ENCODE measurements at regions not wholly inside any gene's neighbourhood (a gene's known extent, or its start where the extent isn't known, plus 50 kb on each side); places are given as distances from the start of the nearest gene placed in this dataset.
"Not testable (repeated sequence)": the region's sequence is repeated elsewhere in the genome, so short reads cannot be mapped to it uniquely, and the experiment has no call there.

GRCh38 chr4:101417046-101417445 lies 69.7 kb upstream of the PPP3CA start:
- Histone ChIP-seq H2AK5ac (ENCODE audit: low read length) (no peak overlapping the region), H3K4ac (ENCODE audit: low read depth, low read length) (no peak overlapping the region), H2BK120ac (ENCODE audit: low read depth, low read length) (no peak overlapping the region), H3K79me2 (ENCODE audit: control insufficient read depth, insufficient read depth, low read length) (no peaks in the 10 kb centered on the region), H3K27me3 (ENCODE audit: insufficient read depth, low read length, poor library complexity) (no peaks in the 10 kb centered on the region), H3K9ac (ENCODE audit: low read length) (no peak overlapping the region), H4K8ac (ENCODE audit: low read depth, low read length) (no peak overlapping the region), H3K56ac (ENCODE audit: low read length) (no peak overlapping the region), H4K5ac (ENCODE audit: low read length) (no peak overlapping the region), H3K4me3 (ENCODE audit: low read length) (no peak overlapping the region), H2BK15ac (replicated peaks; ENCODE audit: low read depth) (no peak overlapping the region), H3K4me2 (ENCODE audit: low read length) (no peak overlapping the region), H3K18ac (ENCODE audit: low read length) (no peak overlapping the region), H2BK5ac (ENCODE audit: low read length) (no peak overlapping the region), H3K79me1 (ENCODE audit: low read length) (no peaks in the 10 kb centered on the region), H3K4me1 (ENCODE audit: control insufficient read depth, low read depth, low read length) (no peaks in the 10 kb centered on the region), H3K27ac (ENCODE audit: low read depth, low read length) (no peak overlapping the region), H3K36me3 (ENCODE audit: control insufficient read depth, insufficient read depth, low read length) (no peaks in the 10 kb centered on the region), H3K23ac (ENCODE audit: low read length) (no peak overlapping the region)
- WGBS (ENCODE audit: extremely low coverage, insufficient coverage, low lambda C conversion rate), result no CpG with 5 or more reads among the region's 6 CpGs
- no peak for DNase-seq

- Histone ChIP-seq H3K79me2 (ENCODE audit: control insufficient read depth, insufficient read depth, low read length) (no peaks in the 10 kb centered on the region), H3K79me1 (ENCODE audit: low read length) (no peaks in the 10 kb centered on the region), H2AK5ac (ENCODE audit: low read length) (no peak overlapping the region), H2BK15ac (replicated peaks; ENCODE audit: low read depth) (no peak overlapping the region), H2BK120ac (ENCODE audit: low read depth, low read length) (no peak overlapping the region), H3K23ac (ENCODE audit: low read length) (no peak overlapping the region), H3K36me3 (ENCODE audit: control insufficient read depth, insufficient read depth, low read length) (no peaks in the 10 kb centered on the region), H2BK5ac (ENCODE audit: low read length) (no peak overlapping the region), H3K4ac (ENCODE audit: low read depth, low read length) (no peak overlapping the region), H3K27me3 (ENCODE audit: insufficient read depth, low read length, poor library complexity) (no peaks in the 10 kb centered on the region), H3K4me3 (ENCODE audit: low read length) (no peak overlapping the region), H3K27ac (ENCODE audit: low read depth, low read length) (no peak overlapping the region), H3K9ac (ENCODE audit: low read length) (no peak overlapping the region), H4K5ac (ENCODE audit: low read length) (no peak overlapping the region), H4K8ac (ENCODE audit: low read depth, low read length) (no peak overlapping the region), H3K4me1 (ENCODE audit: control insufficient read depth, low read depth, low read length) (no peaks in the 10 kb centered on the region), H3K18ac (ENCODE audit: low read length) (no peak overlapping the region), H3K56ac (ENCODE audit: low read length) (no peak overlapping the region), H3K4me2 (ENCODE audit: low read length) (no peak overlapping the region)
- DNase-seq, result no peak
- WGBS (ENCODE audit: extremely low coverage, insufficient coverage, low lambda C conversion rate), result no CpG with 5 or more reads among the region's 6 CpGs
These were observed 68.6 kb upstream of the PPP3CA start for GRCh38 chr4:101415962-101416361.

- no peak overlapping the region for H2AK5ac ChIP-seq (ENCODE audit: low read length)
- H3K4ac ChIP-seq (ENCODE audit: low read depth, low read length), result no peak overlapping the region
- H3K36me3 ChIP-seq (ENCODE audit: control insufficient read depth, insufficient read depth, low read length), result no peaks in the 10 kb centered on the region
- H3K18ac ChIP-seq (ENCODE audit: low read length), result no peak overlapping the region
- H2BK120ac ChIP-seq (ENCODE audit: low read depth, low read length), result no peak overlapping the region
- H3K56ac ChIP-seq (ENCODE audit: low read length), result no peak overlapping the region
- H2BK5ac ChIP-seq (ENCODE audit: low read length), result no peak overlapping the region
- no peaks in the 10 kb centered on the region for H3K4me1 ChIP-seq (ENCODE audit: control insufficient read depth, low read depth, low read length)
- no peak overlapping the region for H3K9ac ChIP-seq (ENCODE audit: low read length)
- no peaks in the 10 kb centered on the region for H3K27me3 ChIP-seq (ENCODE audit: insufficient read depth, low read length, poor library complexity)
- no peaks in the 10 kb centered on the region for H3K79me1 ChIP-seq (ENCODE audit: low read length)
- H3K4me2 ChIP-seq (ENCODE audit: low read length), result no peak overlapping the region
- no peak overlapping the region for H3K27ac ChIP-seq (ENCODE audit: low read depth, low read length)
- no peak overlapping the region for H2BK15ac ChIP-seq (replicated peaks; ENCODE audit: low read depth)
- H3K79me2 ChIP-seq (ENCODE audit: control insufficient read depth, insufficient read depth, low read length), result no peaks in the 10 kb centered on the region
- H4K5ac ChIP-seq (ENCODE audit: low read length), result no peak overlapping the region
- WGBS (ENCODE audit: extremely low coverage, insufficient coverage, low lambda C conversion rate), result no CpG with 5 or more reads among the region's 1 CpG
- no peak overlapping the region for H4K8ac ChIP-seq (ENCODE audit: low read depth, low read length)
- H3K4me3 ChIP-seq (ENCODE audit: low read length), result no peak overlapping the region
- no peak for DNase-seq
- no peak overlapping the region for H3K23ac ChIP-seq (ENCODE audit: low read length)
These were observed 67.2 kb upstream of the PPP3CA start for GRCh38 chr4:101414496-101414895.

GRCh38 chr4:101411926-101412325 lies 64.6 kb upstream of the PPP3CA start:
- H3K79me2 ChIP-seq (ENCODE audit: control insufficient read depth, insufficient read depth, low read length), result no peaks in the 10 kb centered on the region
- no peaks in the 10 kb centered on the region for H3K4me1 ChIP-seq (ENCODE audit: control insufficient read depth, low read depth, low read length)
- H3K27me3 ChIP-seq (ENCODE audit: insufficient read depth, low read length, poor library complexity), result no peaks in the 10 kb centered on the region
- no peaks in the 10 kb centered on the region for H3K79me1 ChIP-seq (ENCODE audit: low read length)
- H2BK5ac ChIP-seq (ENCODE audit: low read length), result no peak overlapping the region
- no peak overlapping the region for H3K56ac ChIP-seq (ENCODE audit: low read length)
- H4K5ac ChIP-seq (ENCODE audit: low read length), result no peak overlapping the region
- H2AK5ac ChIP-seq (ENCODE audit: low read length), result no peak overlapping the region
- H3K18ac ChIP-seq (ENCODE audit: low read length), result no peak overlapping the region
- no peak overlapping the region for H2BK15ac ChIP-seq (replicated peaks; ENCODE audit: low read depth)
- H3K4ac ChIP-seq (ENCODE audit: low read depth, low read length), result no peak overlapping the region
- no peak overlapping the region for H3K9ac ChIP-seq (ENCODE audit: low read length)
- no peak overlapping the region for H3K23ac ChIP-seq (ENCODE audit: low read length)
- H3K36me3 ChIP-seq (ENCODE audit: control insufficient read depth, insufficient read depth, low read length), result no peaks in the 10 kb centered on the region
- H3K4me3 ChIP-seq (ENCODE audit: low read length), result no peak overlapping the region
- no peak overlapping the region for H4K8ac ChIP-seq (ENCODE audit: low read depth, low read length)
- H3K27ac ChIP-seq (ENCODE audit: low read depth, low read length), result no peak overlapping the region
- no peak overlapping the region for H2BK120ac ChIP-seq (ENCODE audit: low read depth, low read length)
- no CpG with 5 or more reads among the region's 2 CpGs for WGBS (ENCODE audit: extremely low coverage, insufficient coverage, low lambda C conversion rate)
- DNase-seq, result no peak
- H3K4me2 ChIP-seq (ENCODE audit: low read length), result no peak overlapping the region

GRCh38 chr4:101411281-101411910 lies 64.1 kb upstream of the PPP3CA start:
- not testable (repeated sequence) for H3K23ac ChIP-seq (ENCODE audit: low read length); H3K9ac ChIP-seq (ENCODE audit: low read length); H3K79me1 ChIP-seq (ENCODE audit: low read length); H3K79me2 ChIP-seq (ENCODE audit: control insufficient read depth, insufficient read depth, low read length); H3K4me3 ChIP-seq (ENCODE audit: low read length); H3K36me3 ChIP-seq (ENCODE audit: control insufficient read depth, insufficient read depth, low read length); H3K27me3 ChIP-seq (ENCODE audit: insufficient read depth, low read length, poor library complexity); H4K8ac ChIP-seq (ENCODE audit: low read depth, low read length); H3K4me1 ChIP-seq (ENCODE audit: control insufficient read depth, low read depth, low read length); H2AK5ac ChIP-seq (ENCODE audit: low read length); H2BK120ac ChIP-seq (ENCODE audit: low read depth, low read length); H4K5ac ChIP-seq (ENCODE audit: low read length); H3K27ac ChIP-seq (ENCODE audit: low read depth, low read length); H3K4ac ChIP-seq (ENCODE audit: low read depth, low read length); H2BK15ac ChIP-seq (replicated peaks; ENCODE audit: low read depth); H3K18ac ChIP-seq (ENCODE audit: low read length); H3K4me2 ChIP-seq (ENCODE audit: low read length); DNase-seq; H2BK5ac ChIP-seq (ENCODE audit: low read length); H3K56ac ChIP-seq (ENCODE audit: low read length)
- WGBS (ENCODE audit: extremely low coverage, insufficient coverage, low lambda C conversion rate), result no CpG with 5 or more reads among the region's 24 CpGs

- no peaks in the 10 kb centered on the region for H3K79me2 ChIP-seq (ENCODE audit: control insufficient read depth, insufficient read depth, low read length)
- H3K9ac ChIP-seq (ENCODE audit: low read length), result no peak overlapping the region
- H3K27me3 ChIP-seq (ENCODE audit: insufficient read depth, low read length, poor library complexity), result no peaks in the 10 kb centered on the region
- H3K4me3 ChIP-seq (ENCODE audit: low read length), result no peak overlapping the region
- H4K5ac ChIP-seq (ENCODE audit: low read length), result no peak overlapping the region
- H3K36me3 ChIP-seq (ENCODE audit: control insufficient read depth, insufficient read depth, low read length), result no peaks in the 10 kb centered on the region
- no peak overlapping the region for H3K56ac ChIP-seq (ENCODE audit: low read length)
- H3K27ac ChIP-seq (ENCODE audit: low read depth, low read length), result no peak overlapping the region
- no peaks in the 10 kb centered on the region for H3K79me1 ChIP-seq (ENCODE audit: low read length)
- no peak overlapping the region for H3K4ac ChIP-seq (ENCODE audit: low read depth, low read length)
- H3K4me1 ChIP-seq (ENCODE audit: control insufficient read depth, low read depth, low read length), result no peaks in the 10 kb centered on the region
- no peak overlapping the region for H3K18ac ChIP-seq (ENCODE audit: low read length)
- H3K4me2 ChIP-seq (ENCODE audit: low read length), result no peak overlapping the region
- no CpG with 5 or more reads among the region's 3 CpGs for WGBS (ENCODE audit: extremely low coverage, insufficient coverage, low lambda C conversion rate)
- H2BK120ac ChIP-seq (ENCODE audit: low read depth, low read length), result no peak overlapping the region
- H2BK15ac ChIP-seq (replicated peaks; ENCODE audit: low read depth), result no peak overlapping the region
- no peak overlapping the region for H4K8ac ChIP-seq (ENCODE audit: low read depth, low read length)
- no peak overlapping the region for H2AK5ac ChIP-seq (ENCODE audit: low read length)
- H2BK5ac ChIP-seq (ENCODE audit: low read length), result no peak overlapping the region
- DNase-seq, result no peak
- no peak overlapping the region for H3K23ac ChIP-seq (ENCODE audit: low read length)
These were observed 52.8 kb upstream of the PPP3CA start for GRCh38 chr4:101400096-101400495.
